GM12892 (cell line): ENCODE measurements at regions not wholly inside any gene's neighbourhood (a gene's known extent, or its start where the extent isn't known, plus 50 kb on each side); places are given as distances from the start of the nearest gene placed in this dataset.

Source experiments
- POLR2A ChIP-seq: IDR thresholded peaks from 2 replicates; pipeline ENCODE4 v1.6.1; 2011; ENCODE audit warnings: low read depth, low read length, control low read depth
- POLR2AphosphoS5 ChIP-seq: IDR thresholded peaks from 2 replicates; pipeline ENCODE4 v1.6.1; 2011; ENCODE audit warnings: low read depth, low read length, control low read depth

GRCh38 chr6:68343901-68344300 is 291.2 kb upstream of the ADGRB3 start:
- no peak for TF ChIP-seq POLR2A
- no peak for TF ChIP-seq POLR2AphosphoS5
